GM12865 (cell line): ENCODE measurements at regions not wholly inside any gene's neighbourhood (a gene's known extent, or its start where the extent isn't known, plus 50 kb on each side); places are given as distances from the start of the nearest gene placed in this dataset.
"Not testable (repeated sequence)": the region's sequence is repeated elsewhere in the genome, so short reads cannot be mapped to it uniquely, and the experiment has no call there.

ENCODE experiments used
- DNase-seq: peaks from one replicate; pipeline ENCODE4 v3.0.0; 2010; ENCODE audit warnings: low read depth
- H3K4me3 ChIP-seq: 2 replicates; pipeline ENCODE4 v1.5.1; 2011; ENCODE audit warnings: mild to moderate bottlenecking, low read depth, low read length, control low read depth
- TF ChIP-seq, protein P1 (sequence below): IDR thresholded peaks from 2 replicates; pipeline ENCODE4 v1.5.1; 2011; ENCODE audit warnings: low read length, control low read depth, low read depth, inconsistent platforms; ENCODE audit not compliant: insufficient read depth; ENCODE audit errors: missing control alignments

DNA sequence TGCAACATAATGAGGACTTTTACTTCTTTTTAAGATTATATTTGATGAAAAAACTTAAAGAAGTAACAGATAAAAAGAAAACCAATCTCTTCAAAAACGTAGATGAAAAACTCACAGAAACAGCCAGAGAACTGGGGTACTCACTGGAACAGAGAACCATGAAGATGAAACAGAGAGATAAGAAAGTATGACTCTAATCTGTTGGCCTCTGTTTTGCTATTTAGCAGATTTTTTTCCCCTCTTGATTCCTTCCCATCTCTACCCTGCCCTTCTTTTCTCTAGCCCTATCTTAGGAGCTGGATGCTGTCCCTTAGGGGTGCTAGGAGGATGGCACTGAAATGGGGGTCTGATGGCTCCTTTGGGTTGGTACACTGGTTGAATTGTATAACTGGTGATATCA, 97.5 kb upstream of the FREM1 start:
- no peak for DNase-seq
- H3K4me3 ChIP-seq = no peak overlapping the region
- TF ChIP-seq, protein P1, sequence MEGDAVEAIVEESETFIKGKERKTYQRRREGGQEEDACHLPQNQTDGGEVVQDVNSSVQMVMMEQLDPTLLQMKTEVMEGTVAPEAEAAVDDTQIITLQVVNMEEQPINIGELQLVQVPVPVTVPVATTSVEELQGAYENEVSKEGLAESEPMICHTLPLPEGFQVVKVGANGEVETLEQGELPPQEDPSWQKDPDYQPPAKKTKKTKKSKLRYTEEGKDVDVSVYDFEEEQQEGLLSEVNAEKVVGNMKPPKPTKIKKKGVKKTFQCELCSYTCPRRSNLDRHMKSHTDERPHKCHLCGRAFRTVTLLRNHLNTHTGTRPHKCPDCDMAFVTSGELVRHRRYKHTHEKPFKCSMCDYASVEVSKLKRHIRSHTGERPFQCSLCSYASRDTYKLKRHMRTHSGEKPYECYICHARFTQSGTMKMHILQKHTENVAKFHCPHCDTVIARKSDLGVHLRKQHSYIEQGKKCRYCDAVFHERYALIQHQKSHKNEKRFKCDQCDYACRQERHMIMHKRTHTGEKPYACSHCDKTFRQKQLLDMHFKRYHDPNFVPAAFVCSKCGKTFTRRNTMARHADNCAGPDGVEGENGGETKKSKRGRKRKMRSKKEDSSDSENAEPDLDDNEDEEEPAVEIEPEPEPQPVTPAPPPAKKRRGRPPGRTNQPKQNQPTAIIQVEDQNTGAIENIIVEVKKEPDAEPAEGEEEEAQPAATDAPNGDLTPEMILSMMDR = no peak

DNA sequence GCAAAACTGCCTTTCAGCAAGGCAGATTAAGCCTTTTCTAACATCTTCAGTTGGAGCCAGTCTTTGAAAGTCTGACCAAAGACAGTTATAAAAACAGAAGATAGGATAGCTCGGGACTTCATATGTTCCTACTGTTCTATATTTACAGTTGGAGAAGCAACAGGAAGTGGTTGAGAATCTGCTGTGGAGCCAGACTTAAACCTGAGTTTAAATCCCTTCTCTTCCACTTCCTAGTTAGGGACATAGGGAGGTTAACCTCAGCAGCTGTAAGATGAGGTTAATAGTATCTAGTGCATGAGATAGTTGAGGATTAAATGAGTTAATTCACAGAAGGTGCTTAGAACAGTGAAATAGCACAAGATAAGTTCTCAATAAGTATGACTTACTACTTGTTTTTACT, 84.5 kb upstream of the FREM1 start:
- no peak for DNase-seq
- H3K4me3 ChIP-seq = no peak overlapping the region
- TF ChIP-seq, protein P1 = no peak

DNA sequence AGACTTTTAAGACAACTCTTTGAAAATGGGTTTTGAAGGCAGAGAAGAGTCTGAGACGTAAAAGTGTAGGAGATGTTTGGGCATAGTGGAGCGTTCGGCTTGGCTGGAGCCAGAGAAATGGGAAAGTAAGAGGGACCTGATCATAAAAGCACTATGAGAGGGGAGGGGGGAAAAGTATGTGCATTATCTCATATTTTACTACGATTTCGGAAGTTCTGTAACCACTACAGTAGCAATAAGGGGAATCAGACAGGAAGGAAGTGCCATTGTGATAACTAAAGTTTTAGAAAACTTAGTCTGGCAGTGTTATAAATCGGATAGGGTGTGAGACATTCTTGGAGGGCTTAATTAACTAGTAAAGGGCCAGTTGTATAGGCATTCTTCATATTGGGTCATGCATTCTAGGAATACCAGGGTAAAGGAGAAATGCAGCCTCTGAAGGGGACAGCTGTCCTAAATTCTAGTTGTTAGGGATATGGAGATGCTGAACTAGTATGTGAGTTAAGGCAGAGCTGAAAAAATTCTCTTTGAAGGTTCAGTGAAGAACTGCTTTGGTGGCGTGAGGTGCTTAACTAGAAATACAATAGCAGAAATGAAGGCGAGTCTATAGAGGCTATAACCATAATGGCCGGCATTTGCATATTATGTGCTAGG, 83.8 kb upstream of the FREM1 start:
- H3K4me3 ChIP-seq = no peak overlapping the region
- TF ChIP-seq, protein P1 = no peak
- DNase-seq = no peak

DNA sequence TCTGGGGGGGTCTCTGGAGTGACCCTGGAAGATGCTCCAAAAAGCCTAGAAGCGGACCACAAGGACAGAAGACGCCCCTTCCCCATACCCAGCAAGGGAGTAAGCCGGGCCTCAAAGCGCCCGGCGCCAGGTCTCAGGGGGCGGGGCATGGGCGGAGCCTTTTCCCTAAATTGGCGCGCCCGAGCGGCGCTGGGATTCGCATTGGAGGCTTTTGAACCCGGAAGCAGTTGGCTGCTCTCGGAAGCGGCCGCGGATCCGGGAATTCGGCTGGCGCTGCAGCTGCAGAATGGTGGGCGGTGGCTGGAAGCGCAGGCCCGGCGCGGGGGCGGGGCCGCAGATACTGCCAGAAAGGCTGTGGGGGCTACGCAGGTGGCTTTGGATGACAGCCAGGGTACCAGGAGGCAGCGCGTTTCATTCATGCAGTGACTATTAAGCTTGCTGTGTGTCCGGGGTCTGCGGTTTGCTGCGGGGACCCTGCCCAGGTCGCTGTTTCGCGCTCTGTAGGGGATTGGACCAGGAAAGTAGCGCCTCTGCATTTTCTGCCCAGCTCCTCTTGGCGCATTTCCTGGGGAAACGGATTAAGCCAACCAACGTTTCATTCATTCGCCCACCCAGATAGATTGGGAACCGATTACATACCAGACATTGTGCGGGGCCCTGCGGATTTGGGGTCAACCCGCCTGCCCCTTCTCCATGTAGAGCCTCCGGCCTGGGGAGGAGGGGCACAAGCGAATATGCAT, 83.0 kb upstream of the FREM1 start:
- no peak overlapping the region for H3K4me3 ChIP-seq
- TF ChIP-seq, protein P1 = no peak
- peak; percentile 2 for DNase-seq

DNA sequence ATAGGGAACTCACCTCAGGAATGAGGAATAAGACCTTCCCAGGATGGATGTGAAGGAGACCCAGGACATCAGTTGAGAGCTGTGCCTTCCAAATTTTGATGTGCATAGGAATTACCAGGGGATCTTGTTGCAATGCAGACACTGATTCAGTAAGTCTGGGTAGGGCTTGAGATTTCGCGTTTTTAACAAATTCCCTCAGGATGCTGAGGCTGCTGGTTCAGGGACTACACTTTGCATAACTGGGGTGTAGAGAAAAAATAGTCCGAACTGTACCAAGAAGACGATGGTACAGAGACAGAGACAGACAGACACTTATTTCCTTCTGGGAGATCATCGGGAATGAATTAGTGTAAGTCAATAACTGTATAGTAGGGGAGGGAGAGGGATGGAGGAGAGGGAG, 82.3 kb upstream of the FREM1 start:
- no peak overlapping the region for H3K4me3 ChIP-seq
- DNase-seq = no peak
- TF ChIP-seq, protein P1 = no peak

DNA sequence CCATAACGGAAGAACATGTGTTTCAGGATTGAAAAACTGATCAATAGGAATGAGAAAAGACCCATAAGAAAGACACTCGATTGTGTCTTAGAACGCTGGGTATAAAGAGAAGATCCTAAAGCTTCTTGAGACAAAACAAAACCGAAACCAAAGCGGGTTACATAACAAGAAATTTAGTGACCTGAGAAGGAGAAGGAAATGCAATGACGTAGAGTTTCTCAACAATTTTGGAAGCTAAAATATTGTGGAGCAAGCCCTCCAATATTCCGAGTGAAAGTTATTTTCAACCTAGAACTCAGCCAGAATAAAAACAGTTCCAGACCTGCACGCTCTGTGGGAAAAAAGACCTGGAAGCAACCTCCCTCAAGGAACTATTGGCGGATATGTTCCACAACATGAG, 81.9 kb upstream of the FREM1 start:
- H3K4me3 ChIP-seq = no peak overlapping the region
- peak; percentile 16 for DNase-seq
- TF ChIP-seq, protein P1 = no peak

DNA sequence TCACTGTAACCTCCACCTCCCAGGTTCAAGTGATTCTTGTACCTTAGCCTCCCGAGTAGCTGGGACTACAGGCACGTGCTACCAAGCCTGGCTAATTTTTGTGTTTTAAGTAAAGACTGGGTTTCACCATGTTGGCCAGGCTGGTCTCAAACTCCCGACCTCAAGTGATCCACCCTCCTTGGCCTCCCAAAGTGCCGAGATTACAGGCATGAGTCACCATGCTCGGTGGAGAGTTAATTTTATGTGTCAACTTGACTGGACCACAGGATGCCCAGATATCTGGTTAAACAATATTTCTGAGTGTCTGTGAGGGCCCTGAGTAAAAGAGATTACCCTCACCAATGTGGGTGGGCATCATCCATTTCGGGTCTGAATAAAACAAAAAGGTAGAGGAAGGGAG, 80.4 kb upstream of the FREM1 start:
- DNase-seq, H3K4me3 ChIP-seq: not testable (repeated sequence)
